PC-9 (cell line): ENCODE measurements at regions not wholly inside any gene's neighbourhood (a gene's known extent, or its start where the extent isn't known, plus 50 kb on each side); places are given as distances from the start of the nearest gene placed in this dataset.

Source experiments
- CTCF ChIP-seq: fragments of 200-600 bp; sonication (generic); conservative IDR thresholded peaks from 2 replicates; pipeline ENCODE4 v1.6.1; 2017; ENCODE audit warnings: mixed run types, antibody characterized with exemption, mild to moderate bottlenecking, moderate library complexity
- EZH2 ChIP-seq: fragments of 200-600 bp; sonication (generic); IDR thresholded peaks from 2 replicates; pipeline ENCODE4 v1.8.0; 2017; ENCODE audit warnings: antibody characterized with exemption, low read depth

- no peak for TF ChIP-seq CTCF
- TF ChIP-seq EZH2, result no peak
Observed at GRCh38 chr3:43998836-43999727, 242.6 kb upstream of the TOPAZ1 start.
